ENCODE measurements at regions not wholly inside any gene's neighbourhood (a gene's known extent, or its start where the extent isn't known, plus 50 kb on each side); places are given as distances from the start of the nearest gene placed in this dataset.

DNA sequence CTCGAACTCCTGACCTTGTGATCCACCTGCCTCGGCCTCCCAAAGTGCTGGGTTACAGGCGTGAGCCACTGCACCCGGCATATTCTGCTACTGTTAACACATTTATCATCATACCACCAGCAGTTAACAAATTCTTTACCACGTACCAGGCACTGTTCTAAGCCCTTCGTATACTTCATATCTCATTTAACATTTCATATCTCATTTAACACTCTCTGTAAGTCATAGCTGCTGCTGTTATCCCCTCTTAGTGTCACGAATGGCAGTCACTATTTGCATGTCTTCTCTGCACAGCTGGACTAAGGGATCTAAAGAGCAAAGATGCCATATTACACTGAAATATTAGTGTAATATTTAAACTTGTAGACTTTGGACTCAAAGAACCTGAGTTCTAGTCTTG is 462.5 kb upstream of the DAB1 start:
- Mint-ChIP-seq H3K9me3 (no peaks in the 10 kb centered on the region), H3K36me3 (no peaks in the 10 kb centered on the region), H3K4me3 (no peak overlapping the region), H3K27me3 (ENCODE audit: insufficient read depth, low read depth) (no peaks in the 10 kb centered on the region), H3K4me1 (peaks cover 61% of the 10 kb centered on the region), H3K27ac (no peak overlapping the region)
- no peaks in the 10 kb centered on the region for H3K79me2 ChIP-seq (ENCODE audit: low read depth)
- TF ChIP-seq EZH2 (IDR thresholded peaks at IDR 0.05) = no peak
- TF ChIP-seq, protein P1, sequence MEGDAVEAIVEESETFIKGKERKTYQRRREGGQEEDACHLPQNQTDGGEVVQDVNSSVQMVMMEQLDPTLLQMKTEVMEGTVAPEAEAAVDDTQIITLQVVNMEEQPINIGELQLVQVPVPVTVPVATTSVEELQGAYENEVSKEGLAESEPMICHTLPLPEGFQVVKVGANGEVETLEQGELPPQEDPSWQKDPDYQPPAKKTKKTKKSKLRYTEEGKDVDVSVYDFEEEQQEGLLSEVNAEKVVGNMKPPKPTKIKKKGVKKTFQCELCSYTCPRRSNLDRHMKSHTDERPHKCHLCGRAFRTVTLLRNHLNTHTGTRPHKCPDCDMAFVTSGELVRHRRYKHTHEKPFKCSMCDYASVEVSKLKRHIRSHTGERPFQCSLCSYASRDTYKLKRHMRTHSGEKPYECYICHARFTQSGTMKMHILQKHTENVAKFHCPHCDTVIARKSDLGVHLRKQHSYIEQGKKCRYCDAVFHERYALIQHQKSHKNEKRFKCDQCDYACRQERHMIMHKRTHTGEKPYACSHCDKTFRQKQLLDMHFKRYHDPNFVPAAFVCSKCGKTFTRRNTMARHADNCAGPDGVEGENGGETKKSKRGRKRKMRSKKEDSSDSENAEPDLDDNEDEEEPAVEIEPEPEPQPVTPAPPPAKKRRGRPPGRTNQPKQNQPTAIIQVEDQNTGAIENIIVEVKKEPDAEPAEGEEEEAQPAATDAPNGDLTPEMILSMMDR (IDR thresholded peaks at IDR 0.05) = no peak
- no peak for TF ChIP-seq EZH2phosphoT487 (IDR thresholded peaks at IDR 0.05)
- no peaks in the 10 kb centered on the region for H4K20me1 ChIP-seq (ENCODE audit: low read depth)
- peaks cover 7% of the 10 kb centered on the region for H3F3A ChIP-seq (ENCODE audit: low read depth)
- H3K9me3 ChIP-seq (ENCODE audit: low read depth) = no peaks in the 10 kb centered on the region
- H3K4me1 ChIP-seq = peaks cover 28% of the 10 kb centered on the region
- DNase-seq (ENCODE audit: low spot score) = no peak
- H3K9ac ChIP-seq = no peak overlapping the region
- H3K36me3 ChIP-seq = no peaks in the 10 kb centered on the region
- no peak overlapping the region for H3K4me3 ChIP-seq
- H2AFZ ChIP-seq (replicated peaks) = no peak overlapping the region
- H3K4me2 ChIP-seq = no peak overlapping the region
- no peak overlapping the region for H3K27ac ChIP-seq
- H3K27me3 ChIP-seq = no peaks in the 10 kb centered on the region

DNA sequence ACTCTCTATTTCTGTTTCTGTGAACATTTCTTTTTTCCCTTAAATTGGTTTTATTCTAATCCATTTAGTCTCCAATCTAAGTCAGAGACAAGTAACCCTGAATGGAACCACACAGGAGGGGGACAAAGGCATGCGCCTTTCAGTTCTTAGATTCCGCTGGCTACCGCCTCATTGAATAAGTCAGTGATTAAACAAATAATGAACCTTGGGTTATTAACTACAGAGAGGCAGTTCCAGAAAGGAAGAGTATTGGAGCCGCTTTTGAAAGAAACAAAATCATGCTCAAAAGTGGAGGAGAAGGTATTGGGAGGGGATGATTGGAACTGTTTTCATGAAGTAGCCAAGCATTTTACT is 459.8 kb upstream of the DAB1 start:
- peaks cover 7% of the 10 kb centered on the region for H3F3A ChIP-seq (ENCODE audit: low read depth)
- no peak overlapping the region for H3K9ac ChIP-seq
- Mint-ChIP-seq H3K9me3 (no peaks in the 10 kb centered on the region), H3K4me3 (no peak overlapping the region), H3K4me1 (peaks cover 47% of the 10 kb centered on the region), H3K27me3 (ENCODE audit: insufficient read depth, low read depth) (peaks cover 3% of the 10 kb centered on the region), H3K36me3 (no peaks in the 10 kb centered on the region), H3K27ac (peak overlapping the region; percentile 90)
- H3K4me3 ChIP-seq = peak overlapping the region; percentile 3
- H3K27ac ChIP-seq = no peak overlapping the region
- no peaks in the 10 kb centered on the region for H3K9me3 ChIP-seq (ENCODE audit: low read depth)
- no peak for TF ChIP-seq EZH2 (IDR thresholded peaks at IDR 0.05)
- TF ChIP-seq, protein P1 (IDR thresholded peaks at IDR 0.05) = no peak
- no peak for TF ChIP-seq EZH2phosphoT487 (IDR thresholded peaks at IDR 0.05)
- peak; percentile 54 for DNase-seq (ENCODE audit: low spot score)
- H3K36me3 ChIP-seq = no peaks in the 10 kb centered on the region
- no peaks in the 10 kb centered on the region for H3K27me3 ChIP-seq
- no peaks in the 10 kb centered on the region for H3K79me2 ChIP-seq (ENCODE audit: low read depth)
- H3K4me2 ChIP-seq = peak overlapping the region; percentile 44
- H4K20me1 ChIP-seq (ENCODE audit: low read depth) = no peaks in the 10 kb centered on the region
- H2AFZ ChIP-seq (replicated peaks) = no peak overlapping the region
- peaks cover 31% of the 10 kb centered on the region for H3K4me1 ChIP-seq

DNA sequence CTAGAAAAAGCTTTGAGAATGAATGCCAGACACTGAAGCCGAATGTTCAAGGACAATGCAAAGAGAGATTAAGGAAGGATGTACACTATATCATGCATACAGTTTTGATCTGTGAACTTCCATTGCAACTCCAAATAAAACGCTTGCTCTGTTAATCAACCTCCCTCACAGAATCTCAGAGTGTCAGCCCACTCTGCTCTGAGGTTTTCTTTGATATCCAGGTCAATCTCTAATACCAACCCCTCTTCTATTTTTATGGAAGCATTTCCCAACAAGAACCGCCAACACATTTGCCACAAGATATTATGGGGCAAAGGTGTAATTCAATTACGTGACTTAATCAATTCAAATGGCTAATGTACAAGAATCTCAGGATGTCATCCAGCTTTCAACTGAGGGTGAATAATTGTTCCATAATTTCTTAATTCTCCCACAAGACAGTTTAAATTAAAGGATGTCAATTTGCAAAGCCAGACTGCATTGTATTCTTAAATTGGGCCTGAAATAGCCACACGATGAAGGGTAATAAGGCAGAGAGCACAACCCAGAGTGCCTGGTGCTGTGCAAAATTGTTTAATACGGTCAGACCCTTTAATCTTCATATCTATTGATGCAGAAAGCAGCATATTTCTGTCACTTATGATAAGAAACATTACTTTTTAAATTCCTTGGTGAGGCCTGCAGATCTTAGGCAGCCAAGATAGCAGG is 459.2 kb upstream of the DAB1 start:
- Histone ChIP-seq H3K27ac (no peak overlapping the region), H3K4me2 (peak overlapping the region; percentile 44), H3K9me3 (ENCODE audit: low read depth) (no peaks in the 10 kb centered on the region), H3K4me3 (peak overlapping the region; percentile 3), H2AFZ (replicated peaks) (no peak overlapping the region), H4K20me1 (ENCODE audit: low read depth) (no peaks in the 10 kb centered on the region), H3K36me3 (no peaks in the 10 kb centered on the region), H3F3A (ENCODE audit: low read depth) (peaks cover 7% of the 10 kb centered on the region), H3K79me2 (ENCODE audit: low read depth) (no peaks in the 10 kb centered on the region), H3K4me1 (peaks cover 31% of the 10 kb centered on the region), H3K9ac (no peak overlapping the region), H3K27me3 (no peaks in the 10 kb centered on the region)
- Mint-ChIP-seq H3K27ac (peak overlapping the region; percentile 95), H3K36me3 (no peaks in the 10 kb centered on the region), H3K9me3 (no peaks in the 10 kb centered on the region), H3K4me1 (peaks cover 42% of the 10 kb centered on the region), H3K27me3 (ENCODE audit: insufficient read depth, low read depth) (peaks cover 3% of the 10 kb centered on the region), H3K4me3 (no peak overlapping the region)
- TF ChIP-seq, protein P1 (IDR thresholded peaks at IDR 0.05) = no peak
- TF ChIP-seq EZH2phosphoT487 (IDR thresholded peaks at IDR 0.05) = no peak
- DNase-seq (ENCODE audit: low spot score) = no peak

Data from neural progenitor cell (in vitro differentiated cells).